A172 (cell line): ENCODE measurements at regions not wholly inside any gene's neighbourhood (a gene's known extent, or its start where the extent isn't known, plus 50 kb on each side); places are given as distances from the start of the nearest gene placed in this dataset.

Experiments
- DNase-seq: peaks from one replicate; pipeline ENCODE4 v3.0.0-alpha.2; 2015; ENCODE audit warnings: low spot score

DNA sequence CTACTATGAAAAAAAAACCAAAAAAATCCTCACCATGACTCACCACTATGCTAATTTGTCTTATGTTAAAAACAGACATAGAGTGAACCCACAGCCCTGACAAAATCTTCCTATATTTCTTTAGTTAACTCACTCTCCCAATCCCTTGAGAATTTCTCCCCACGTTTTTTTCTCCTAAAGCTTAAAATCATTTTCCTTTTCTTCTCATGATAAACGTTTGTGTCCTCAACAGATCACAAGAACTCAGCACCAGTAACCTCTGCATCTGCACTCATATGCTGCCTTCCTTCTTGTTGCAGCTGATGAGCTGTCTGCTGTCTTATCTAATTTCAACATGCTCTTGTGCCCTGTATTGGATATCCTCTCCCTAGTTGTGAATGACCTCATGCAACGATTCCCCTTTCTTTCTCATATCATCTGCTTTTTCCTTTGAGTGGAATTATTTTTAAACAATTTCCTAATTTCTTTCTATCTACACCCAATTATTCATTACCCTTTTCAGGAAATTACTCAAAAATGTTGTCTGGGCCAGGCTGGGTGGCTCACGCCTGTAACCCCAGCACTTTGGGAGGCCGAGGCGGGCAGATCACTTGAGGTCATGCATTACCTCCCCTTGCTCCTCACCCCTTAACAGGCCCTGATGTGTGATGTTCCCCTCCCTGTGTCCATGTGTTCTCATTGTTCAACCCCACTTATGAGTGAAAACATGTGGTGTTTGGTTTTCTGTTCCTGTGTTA is 427.5 kb upstream of the MGAT4C start:
- peak; percentile 13 for DNase-seq

DNA sequence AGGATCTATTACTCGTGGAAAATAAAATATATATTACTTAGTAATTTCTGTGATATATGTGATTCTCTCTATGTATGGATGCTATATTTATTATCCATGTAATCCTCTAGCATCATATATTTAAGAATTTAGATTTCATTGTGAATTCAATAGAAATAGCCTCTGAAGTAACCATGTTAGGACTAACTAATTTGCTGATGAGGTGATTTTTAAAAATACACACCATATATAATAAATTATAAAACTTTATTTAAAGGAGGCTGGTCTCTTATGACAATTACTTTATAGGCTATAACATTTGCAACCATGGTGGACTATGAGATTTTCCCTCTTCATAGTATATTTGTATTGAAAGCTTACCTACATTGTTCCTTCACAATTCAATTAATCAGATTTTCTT is 424.9 kb upstream of the MGAT4C start:
- DNase-seq = no peak

DNA sequence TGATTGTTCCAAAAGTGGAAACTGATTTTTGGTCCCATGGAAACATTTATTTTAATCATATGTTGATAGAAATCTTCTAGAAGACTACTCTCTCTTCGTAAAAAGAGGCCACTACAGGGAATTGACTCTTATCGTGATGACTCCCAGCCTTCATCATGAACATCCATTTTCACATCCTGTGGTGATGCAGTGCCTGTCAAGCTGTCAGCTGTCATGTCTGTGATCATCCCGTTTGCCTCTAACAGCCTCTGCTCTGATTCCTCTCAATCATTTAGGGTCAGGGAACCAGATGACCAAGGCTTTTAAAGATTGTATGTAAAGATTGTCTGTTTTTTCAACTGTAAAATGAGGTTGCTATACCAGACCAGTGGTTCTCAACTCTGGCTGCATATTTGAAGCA is 419.0 kb upstream of the MGAT4C start:
- DNase-seq = no peak

DNA sequence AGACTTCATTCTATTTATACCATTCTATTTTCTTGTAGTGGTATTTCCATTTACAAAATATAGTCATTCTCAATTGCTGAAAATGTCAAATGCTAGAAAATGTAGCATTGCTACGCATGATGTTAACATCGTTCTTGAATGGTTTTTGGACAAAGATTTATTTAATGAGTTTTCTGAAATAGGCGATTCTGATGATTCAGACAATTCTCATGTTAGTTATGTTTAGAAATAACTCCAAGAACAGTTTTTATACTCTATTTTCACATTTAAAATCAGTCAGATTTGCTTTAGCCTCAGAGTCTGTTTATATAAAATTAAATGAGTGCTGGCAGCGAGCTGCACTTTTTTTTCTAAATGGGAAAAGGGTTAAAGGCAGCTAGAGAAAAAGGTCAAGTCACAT is 414.8 kb upstream of the MGAT4C start:
- no peak for DNase-seq

DNA sequence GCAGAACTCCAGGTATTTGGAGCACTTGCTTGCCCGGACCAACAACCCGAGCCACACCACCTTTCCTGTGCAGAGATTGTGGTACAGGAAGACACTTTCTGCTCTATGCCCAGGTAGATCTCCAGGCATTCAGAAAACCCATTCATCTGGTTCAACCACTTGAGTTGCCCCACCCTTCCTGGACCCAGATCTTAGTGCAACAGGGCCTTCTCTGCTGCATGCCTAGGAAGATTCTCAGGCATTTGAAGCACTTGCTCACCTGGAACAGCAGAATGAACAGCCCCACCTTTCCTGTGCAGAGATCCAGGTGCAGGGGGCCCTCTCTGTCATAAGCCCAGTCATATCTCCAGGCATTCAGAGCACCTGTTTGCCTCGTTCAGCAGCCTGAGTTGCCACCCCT is 412.8 kb upstream of the MGAT4C start:
- DNase-seq = no peak

DNA sequence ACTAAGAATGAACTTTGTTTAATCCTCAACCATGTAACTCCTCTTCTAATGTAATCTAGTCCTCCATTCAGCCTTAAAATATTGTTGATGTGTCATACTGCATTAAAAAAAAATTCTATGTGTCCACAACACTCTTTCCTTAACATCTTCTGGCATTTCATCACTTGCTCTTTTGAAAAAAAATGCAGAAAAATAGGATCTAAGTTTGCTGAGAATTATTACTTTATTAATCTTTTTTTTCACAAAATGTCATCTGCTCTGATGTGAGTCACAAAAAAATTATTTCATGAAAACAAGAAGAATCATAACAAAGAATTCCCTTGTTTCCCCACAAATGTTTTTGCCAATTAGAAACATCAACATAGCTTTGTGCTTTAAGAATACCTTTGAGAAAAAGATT is 410.1 kb upstream of the MGAT4C start:
- DNase-seq = no peak

DNA sequence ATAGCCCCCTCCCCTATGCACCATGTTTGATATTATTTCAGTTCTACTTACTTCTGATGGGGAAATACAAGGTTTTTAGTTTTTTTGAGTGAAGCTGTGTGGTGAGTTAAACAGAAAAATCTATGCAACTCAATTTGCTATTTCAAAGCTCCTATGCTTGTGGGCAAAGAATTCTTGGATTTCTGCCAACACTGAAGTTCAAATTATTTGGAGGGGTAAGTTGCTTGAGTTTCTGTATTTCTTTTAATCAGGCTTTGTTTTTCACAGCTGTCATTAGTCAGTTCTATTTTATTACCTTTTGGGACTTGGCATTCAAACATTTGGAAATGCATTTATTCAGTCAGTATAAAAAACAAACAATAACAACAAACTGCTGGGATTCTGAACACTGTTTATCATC is 407.5 kb upstream of the MGAT4C start:
- DNase-seq = no peak

DNA sequence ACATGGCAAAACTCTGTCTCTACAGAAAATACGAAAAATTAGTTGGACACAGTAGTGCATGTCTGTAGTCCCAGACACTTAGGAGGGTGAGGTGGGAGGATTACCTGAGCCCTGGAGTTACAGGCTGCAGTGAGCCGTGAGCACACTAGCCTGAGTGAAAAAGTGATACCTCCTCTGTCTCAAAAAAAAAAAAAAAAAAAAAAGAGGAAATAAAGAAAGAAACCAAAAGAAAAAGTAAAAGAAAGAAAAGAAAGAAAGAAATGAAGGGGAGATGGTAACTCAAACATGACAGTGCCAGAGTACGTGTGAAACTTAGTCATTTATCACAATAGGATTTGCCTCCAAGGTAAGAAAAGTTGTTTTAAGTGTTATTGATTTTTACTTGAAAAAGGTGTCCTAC is 407.0 kb upstream of the MGAT4C start:
- no peak for DNase-seq

DNA sequence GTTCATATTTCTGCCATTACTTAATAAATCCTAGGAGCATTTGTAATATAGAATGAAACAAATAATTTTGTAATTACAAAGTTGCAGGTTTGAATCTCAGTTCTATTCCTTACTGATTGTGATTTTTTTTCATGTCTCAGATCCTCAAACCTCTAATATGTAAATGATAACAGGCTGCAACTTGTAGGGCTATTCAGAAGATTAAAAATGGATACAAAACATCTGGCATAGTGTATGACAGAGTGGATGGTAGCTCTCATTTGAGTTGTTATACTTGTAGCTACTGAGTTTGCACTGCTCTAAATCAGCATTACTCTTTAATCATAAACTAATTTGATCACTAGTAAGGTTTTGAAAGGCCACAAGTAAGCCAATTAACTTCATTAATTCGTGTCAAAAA is 406.3 kb upstream of the MGAT4C start:
- DNase-seq = no peak

DNA sequence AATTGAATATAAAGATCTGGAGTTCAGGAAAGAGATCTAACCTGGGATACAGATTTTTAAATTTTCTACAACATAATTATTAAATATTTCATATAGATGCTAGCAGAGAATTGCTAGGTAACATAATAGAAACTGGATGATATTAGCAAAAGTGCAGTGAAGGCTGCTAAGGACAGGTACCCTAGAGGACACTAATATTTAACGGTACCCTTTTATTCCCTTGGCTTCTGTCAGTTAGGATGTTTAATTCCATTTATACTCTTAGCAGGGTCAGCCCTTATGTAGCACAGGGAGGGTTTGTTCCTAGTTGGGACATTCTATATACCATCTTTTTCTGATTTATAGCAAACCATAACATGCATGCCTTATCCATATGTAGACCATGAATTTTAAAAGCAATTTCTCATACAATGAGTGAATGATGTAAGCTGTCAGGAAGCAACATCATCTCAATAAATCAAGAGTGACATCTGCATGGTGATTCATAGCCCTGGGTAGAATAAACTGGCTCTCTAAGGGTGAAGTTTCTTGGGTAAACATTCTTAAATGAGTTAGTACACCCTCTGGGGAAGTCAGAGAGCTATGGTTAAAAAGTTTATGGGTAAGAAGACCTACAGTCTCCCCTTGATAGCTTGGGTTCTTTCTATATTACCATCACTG is 404.4 kb upstream of the MGAT4C start:
- DNase-seq = peak; percentile 61

DNA sequence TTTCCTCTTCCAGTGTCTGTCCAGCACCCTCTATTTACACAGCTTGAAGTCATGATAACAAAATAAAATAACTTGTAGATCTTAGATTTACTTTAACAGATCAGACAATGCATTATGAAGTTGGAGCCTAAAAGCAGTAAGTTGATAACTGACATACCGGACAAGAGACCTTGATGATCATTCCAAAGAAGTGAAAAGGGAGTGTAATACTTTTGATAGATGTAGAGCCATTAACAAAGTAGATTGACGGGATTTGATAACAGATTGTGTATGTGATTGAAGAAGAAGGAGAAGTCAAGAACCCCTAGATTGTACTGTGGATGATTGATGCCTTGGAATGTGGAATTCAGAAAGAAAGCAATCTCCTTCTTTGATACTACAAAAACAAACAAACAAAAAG is 403.8 kb upstream of the MGAT4C start:
- no peak for DNase-seq

DNA sequence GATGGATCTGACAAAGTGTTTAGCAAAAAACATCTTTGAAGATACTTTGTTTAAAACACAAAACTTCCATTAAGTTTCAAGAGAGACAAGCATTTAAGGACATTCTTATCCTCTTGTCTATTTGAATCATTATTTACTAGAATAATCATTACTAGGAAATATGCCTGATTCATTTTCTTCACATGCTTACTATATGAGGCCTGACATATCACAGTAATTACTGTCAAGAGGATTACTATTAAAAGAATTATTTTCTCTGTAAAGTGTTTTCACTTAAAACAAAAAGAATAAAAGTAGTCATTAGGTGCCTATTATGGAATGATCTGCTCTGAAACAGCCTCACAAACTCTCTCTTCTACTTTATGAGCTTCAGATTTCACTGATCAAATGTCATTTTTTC is 402.1 kb upstream of the MGAT4C start:
- no peak for DNase-seq

DNA sequence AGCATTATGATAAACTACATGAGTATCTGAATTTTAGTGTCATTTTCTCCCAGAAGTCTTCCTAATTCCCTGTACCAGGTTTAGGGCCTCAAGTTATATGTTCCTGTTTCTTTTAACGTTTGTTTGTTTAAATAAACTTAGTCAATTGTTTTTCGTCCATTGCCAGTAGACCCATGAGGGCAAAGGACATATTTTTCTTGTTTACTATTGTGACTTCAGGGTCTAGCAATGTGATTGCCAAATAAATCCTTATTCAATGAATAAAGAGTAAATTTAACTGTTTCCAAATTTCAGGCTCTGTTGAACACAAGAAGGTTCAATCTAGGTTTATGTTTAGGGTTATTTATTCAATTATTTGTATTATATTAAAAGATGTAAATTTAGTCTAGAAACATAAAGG is 391.6 kb upstream of the MGAT4C start:
- no peak for DNase-seq

DNA sequence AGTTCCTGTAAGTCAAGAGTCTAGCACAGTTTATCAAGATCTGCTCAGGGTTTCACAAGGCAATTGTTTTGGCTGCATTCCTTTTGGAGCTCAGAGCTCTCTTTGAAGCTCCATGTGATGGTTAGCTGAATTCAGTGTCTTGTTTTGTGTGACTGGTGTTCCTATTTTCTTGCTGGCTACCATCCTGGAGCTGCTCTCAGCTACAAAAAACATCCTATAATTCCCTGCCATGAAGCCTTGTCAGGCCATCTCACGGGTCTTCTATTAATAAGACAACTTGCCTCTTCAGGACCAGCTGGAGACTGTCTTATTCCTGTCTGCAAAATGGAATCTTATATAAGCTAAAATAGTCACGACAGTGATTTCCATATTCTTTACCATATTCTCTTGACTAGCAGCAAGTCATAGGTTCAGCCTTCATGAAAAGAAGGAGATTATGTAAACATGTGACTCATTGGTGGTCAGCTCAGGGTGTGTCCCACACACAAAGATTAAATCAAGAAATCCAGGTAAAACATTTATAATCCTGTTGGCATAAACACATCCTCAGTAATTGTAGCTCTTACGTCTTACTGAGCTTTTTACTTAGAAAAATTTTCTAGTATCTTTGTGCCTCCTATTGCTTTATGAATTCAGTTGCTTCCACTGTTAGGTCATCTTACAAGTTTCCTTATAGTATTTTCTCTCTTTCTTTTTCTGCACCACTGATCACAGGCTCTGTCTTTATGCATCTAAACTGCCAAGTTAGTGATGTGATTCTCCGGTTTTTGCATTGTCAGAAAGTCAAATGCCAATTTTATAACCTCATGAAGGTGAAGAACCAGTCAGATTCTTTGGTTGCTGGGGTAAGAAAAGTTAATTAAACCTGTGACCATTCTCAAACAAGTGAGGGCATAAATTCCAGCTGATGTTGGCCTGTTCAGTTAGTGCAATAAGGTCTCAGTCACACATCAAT is 378.5 kb upstream of the MGAT4C start:
- peak; percentile 41 for DNase-seq

DNA sequence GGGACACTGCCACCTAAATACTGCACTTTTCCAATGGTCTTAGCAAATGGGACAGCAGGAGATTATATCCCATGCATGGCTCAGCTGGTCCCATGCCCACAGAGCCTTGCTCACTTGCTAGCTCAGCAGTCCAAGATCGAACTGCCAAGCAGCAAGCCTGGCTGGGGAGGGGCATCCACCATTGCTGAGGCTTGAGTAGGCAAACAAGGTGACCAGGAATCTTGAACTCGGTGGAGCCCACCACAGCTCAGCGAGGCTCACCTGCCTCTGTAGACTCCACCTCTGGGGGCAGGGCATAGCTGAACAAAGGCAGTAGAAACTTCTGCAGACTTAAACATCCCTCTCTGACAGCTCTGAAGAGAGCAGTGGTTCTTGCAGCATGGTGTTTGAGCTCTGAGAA is 370.8 kb upstream of the MGAT4C start:
- DNase-seq = no peak

DNA sequence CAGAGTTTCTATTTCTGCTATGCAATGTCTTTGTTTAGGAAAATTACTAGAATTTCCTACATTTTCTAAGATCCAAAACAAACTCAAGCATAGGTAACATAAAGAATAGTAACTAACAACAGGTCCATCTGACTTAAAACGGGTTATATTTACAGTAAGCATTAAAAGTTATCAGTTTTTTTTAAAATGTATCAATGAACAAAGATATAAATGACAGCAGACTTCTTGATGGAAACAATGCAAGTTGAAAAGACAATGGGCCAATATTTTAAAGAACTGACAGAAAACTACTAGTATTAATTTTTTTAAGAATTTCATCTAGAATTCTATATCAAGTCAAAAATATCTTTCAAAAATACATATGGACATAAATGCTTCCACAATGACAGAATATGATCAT is 367.1 kb upstream of the MGAT4C start:
- DNase-seq = no peak

DNA sequence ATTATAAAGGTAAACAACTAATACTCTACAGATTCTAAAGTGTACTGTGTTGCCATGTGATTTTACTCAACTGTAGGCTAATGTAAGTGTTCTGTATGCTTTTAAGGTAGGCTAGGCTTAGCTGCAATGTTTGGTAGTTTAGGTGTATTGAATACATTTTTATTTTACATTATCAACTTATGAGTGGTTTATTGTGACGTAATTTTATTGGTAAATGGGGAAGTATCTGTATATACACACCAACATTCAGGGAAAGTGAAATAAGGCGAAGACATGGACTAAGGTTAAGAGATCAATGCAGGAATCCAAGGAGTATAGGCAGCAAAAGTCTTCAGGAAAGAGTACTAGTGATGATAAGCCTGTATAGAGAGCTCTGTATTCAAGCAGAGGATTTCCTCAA is 365.8 kb upstream of the MGAT4C start:
- no peak for DNase-seq

DNA sequence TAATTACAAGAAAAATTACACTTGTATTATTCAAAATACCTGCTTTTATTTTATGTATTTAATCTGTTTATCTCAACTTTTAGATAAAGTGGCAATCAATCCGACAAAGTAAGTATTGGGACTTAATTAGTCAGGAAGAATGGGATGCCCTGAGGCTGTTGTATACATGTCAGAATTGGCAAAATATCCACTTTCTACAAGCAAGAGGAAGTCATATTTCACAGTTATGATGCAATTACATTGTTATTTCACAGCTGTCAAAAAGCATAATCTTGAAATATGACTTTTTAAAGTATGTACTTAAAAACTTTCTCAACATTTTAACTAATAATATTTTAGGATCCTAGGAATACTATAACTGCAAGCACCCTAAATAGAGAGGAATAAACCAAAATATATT is 357.1 kb upstream of the MGAT4C start:
- DNase-seq = no peak

DNA sequence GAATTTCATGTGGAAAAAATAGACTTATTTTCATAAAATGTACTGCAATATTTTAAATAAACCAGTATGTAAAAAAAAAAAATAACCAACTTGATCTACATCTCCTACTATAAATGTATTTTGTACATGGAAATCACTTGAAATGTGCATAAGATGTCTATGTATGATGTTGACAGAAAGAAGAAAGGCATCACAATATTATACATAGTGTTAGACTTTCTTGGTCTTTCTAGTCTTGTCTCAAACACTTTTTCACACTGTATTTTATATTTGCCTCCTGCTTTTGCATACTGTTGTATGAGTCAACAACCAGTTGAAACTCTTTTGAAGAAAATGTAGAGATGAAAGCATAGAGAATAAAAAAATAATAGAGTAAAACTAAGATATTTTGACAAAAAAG is 352.4 kb upstream of the MGAT4C start:
- DNase-seq = no peak

DNA sequence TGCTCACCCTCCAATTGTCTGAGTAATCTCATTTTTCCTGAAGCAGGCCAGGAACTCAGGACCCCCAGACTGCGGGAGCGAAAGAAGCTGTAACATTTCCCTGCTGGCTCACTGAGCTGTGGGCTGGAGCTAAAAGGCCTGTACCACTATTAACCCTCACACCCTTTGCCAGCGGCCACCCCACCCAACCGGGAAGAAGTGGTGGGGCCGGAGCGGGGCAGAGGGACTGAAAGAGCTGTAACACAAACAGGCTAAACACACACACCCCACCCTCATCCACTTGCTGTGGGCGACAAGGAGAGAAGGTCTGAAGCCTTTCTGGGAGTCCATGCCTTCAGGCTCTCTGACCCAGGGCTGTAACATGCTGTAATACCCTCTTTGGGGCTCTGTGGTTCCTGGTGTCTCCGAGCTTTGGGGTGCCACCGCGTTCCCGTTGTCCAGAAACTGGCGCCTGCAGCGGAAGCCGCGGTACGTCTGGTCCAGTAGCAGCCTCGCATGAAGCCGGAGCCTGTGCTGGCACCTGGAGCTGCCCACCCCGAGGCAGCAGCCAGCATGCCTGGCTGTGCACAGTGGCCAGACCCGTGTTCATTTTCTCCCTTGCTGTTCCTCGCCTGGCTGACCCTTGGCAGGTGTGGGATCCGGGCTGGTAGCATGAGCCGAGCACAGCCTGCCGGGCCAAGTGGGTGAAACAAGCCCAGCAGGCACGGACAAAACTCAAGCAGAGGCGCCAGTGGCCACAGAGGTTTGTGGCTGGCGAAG is 345.5 kb upstream of the MGAT4C start:
- no peak for DNase-seq

DNA sequence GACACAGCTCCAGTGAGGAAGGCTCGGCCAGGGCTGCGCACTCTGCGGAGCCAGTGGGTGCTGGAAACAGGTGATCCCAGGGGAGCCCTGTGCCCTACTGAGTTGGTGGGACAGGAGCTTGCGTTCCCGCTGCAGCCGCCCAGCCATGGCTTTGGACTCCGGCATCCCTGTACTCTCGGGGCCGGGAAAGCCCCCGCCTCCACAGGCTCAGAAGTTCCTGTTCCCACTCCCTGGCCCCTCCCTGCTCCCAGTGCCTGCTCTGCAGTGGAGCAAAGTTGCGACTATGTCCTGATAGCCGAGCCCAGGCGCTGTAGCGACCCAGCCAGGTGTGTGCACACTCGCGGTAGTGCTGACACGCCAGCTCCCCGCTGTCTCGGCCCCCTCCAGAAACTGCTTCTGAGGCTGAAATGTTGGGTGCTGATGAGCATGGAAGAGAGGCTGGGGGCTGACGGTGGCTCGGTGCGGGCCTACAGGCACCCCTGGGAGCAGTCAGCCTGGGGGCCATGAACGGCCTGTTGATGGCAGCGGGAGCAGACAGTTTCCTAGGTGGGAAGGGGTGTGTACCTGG is 344.6 kb upstream of the MGAT4C start:
- no peak for DNase-seq

DNA sequence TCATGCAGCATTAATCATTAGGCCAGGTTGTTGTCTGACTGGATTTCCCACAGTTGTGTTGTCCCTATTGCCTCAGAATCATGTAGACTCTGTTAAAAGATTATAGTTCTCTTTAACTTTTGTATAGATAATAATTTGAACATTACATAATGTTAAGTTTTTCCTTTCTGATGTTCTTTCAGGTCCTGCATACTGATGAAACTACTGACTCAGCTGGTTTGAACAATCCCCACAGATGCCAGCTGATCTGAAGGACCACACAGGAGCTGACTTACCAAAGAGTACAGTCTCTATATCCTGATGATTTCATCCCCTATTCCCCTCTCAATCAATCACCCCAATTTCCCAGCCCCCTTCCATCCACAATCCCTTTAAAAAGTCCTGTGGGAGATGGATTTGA is 341.2 kb upstream of the MGAT4C start:
- DNase-seq = no peak
